ENCODE measurements at regions not wholly inside any gene's neighbourhood (a gene's known extent, or its start where the extent isn't known, plus 50 kb on each side); places are given as distances from the start of the nearest gene placed in this dataset.

DNA sequence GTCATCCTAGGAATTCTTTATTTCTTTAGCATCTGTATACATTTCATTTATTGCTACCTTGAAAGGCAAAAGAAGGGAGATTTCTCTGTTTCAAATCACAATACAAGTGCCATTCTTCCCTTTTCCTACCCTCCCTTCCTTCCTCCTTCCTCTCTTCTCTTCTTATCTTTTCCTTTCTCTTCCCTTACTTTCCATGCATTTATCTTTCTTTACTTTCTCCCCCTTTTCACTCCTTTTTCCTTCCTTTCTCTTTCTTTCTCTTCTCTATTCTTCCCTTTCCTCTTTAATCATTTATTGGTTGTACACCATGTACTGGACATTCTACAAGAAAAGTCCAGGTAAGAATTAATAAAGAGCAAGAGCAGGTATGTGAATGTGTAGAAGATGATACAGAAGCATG is 251.0 kb upstream of the PEX5L start:
- no peak overlapping the region for H3K4me3 Mint-ChIP-seq
- intact Hi-C loops (cut with micrococcal nuclease), result no loop called here
- Histone ChIP-seq H3K4me1 (ENCODE audit: control insufficient read depth in 2 of 2, insufficient read depth in 2 of 2, low read length in 2 of 2) (no peaks in the 10 kb centered on the region), H2AFZ (ENCODE audit: insufficient read depth, low read depth, low read length, poor library complexity, severe bottlenecking) (no peak overlapping the region), H3K4me3 (ENCODE audit: control extremely low read depth in 1 of 5, extremely low read depth in 1 of 5, insufficient read depth in 1 of 5, low read depth in 2 of 5, low read length in 4 of 5) (no peak overlapping the region), H3K79me2 (ENCODE audit: control insufficient read depth, insufficient read depth, low read length) (no peaks in the 10 kb centered on the region), H3K36me3 (replicated peaks in 1 of 2; ENCODE audit: control extremely low read depth in 1 of 2, control insufficient read depth in 1 of 2, extremely low read depth in 1 of 2, insufficient read depth in 2 of 2, low read length in 1 of 2) (no peaks in the 10 kb centered on the region), H3K27ac (ENCODE audit: low read length in 2 of 2) (no peak overlapping the region), H3K27me3 (replicated peaks in 1 of 4; ENCODE audit: control extremely low read depth in 1 of 4, control insufficient read depth in 3 of 4, insufficient read depth in 4 of 4, low read length in 3 of 4) (no peaks in the 10 kb centered on the region), H4K20me1 (ENCODE audit: control insufficient read depth, insufficient read depth, low read length, poor library complexity, severe bottlenecking) (no peaks in the 10 kb centered on the region), H3K9ac (ENCODE audit: low read length) (no peak overlapping the region), H3K4me2 (replicated peaks; ENCODE audit: low read depth, low read length, poor library complexity, severe bottlenecking) (no peak overlapping the region), H3K9me3 (ENCODE audit: control extremely low read depth in 1 of 3, control insufficient read depth in 2 of 3, insufficient read depth in 1 of 3, low read length in 2 of 3) (no peaks in the 10 kb centered on the region)
- CTCF ChIA-PET, result no interaction called here
- H3K27me3 Mint-ChIP-seq, result peaks cover 5% of the 10 kb centered on the region
- DNase-seq (no peak), ATAC-seq (ENCODE audit: low read depth) (no peak)
- POLR2A ChIA-PET, result no interaction called here
- no peaks in the 10 kb centered on the region for H3K9me3 Mint-ChIP-seq (ENCODE audit: insufficient read depth)
- H3K4me1 Mint-ChIP-seq, result no peaks in the 10 kb centered on the region
- TF ChIP-seq, protein P1, sequence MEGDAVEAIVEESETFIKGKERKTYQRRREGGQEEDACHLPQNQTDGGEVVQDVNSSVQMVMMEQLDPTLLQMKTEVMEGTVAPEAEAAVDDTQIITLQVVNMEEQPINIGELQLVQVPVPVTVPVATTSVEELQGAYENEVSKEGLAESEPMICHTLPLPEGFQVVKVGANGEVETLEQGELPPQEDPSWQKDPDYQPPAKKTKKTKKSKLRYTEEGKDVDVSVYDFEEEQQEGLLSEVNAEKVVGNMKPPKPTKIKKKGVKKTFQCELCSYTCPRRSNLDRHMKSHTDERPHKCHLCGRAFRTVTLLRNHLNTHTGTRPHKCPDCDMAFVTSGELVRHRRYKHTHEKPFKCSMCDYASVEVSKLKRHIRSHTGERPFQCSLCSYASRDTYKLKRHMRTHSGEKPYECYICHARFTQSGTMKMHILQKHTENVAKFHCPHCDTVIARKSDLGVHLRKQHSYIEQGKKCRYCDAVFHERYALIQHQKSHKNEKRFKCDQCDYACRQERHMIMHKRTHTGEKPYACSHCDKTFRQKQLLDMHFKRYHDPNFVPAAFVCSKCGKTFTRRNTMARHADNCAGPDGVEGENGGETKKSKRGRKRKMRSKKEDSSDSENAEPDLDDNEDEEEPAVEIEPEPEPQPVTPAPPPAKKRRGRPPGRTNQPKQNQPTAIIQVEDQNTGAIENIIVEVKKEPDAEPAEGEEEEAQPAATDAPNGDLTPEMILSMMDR (IDR thresholded peaks at IDR 0.05), result no peak
- TF ChIP-seq EZH2 (IDR thresholded peaks at IDR 0.05; ENCODE audit: borderline replicate concordance, insufficient read depth, low read depth, low read length, poor library complexity, severe bottlenecking), result no peak
- no peak overlapping the region for H3K27ac Mint-ChIP-seq

DNA sequence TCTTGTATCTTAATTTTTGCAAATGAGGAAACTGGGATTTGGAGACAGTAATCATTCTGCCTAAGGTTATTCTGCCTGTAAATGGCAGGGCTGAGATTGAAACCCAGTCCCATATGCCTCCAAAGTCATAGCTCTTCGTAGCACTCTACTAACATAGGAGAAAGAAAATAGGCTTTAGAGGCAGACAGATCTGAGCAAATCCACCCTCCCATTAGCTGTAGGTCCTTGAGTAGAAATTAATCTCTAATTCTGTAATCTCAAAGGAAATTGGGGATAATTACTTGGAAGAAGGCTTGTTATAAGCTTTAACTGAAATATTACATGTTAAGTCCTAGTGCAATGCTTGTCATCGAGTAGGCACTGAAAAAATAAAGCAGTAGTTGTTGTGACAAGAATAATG is 252.1 kb upstream of the PEX5L start:
- intact Hi-C loops (cut with micrococcal nuclease), result no loop called here
- H3K36me3 ChIP-seq (replicated peaks in 1 of 2; ENCODE audit: control extremely low read depth in 1 of 2, control insufficient read depth in 1 of 2, extremely low read depth in 1 of 2, insufficient read depth in 2 of 2, low read length in 1 of 2), result no peaks in the 10 kb centered on the region
- no peak overlapping the region for H3K27ac ChIP-seq (ENCODE audit: low read length in 2 of 2)
- DNase-seq, result no peak
- H3K4me2 ChIP-seq (replicated peaks; ENCODE audit: low read depth, low read length, poor library complexity, severe bottlenecking), result no peak overlapping the region
- no peaks in the 10 kb centered on the region for H3K79me2 ChIP-seq (ENCODE audit: control insufficient read depth, insufficient read depth, low read length)
- Mint-ChIP-seq H3K27me3 (peaks cover 5% of the 10 kb centered on the region), H3K4me1 (no peaks in the 10 kb centered on the region), H3K4me3 (no peak overlapping the region), H3K9me3 (ENCODE audit: insufficient read depth) (no peaks in the 10 kb centered on the region), H3K27ac (no peak overlapping the region)
- TF ChIP-seq EZH2 (IDR thresholded peaks at IDR 0.05; ENCODE audit: borderline replicate concordance, insufficient read depth, low read depth, low read length, poor library complexity, severe bottlenecking), result no peak
- TF ChIP-seq, protein P1 (IDR thresholded peaks at IDR 0.05), result no peak
- H2AFZ ChIP-seq (ENCODE audit: insufficient read depth, low read depth, low read length, poor library complexity, severe bottlenecking), result no peak overlapping the region
- CTCF ChIA-PET, result no interaction called here
- no peaks in the 10 kb centered on the region for H3K9me3 ChIP-seq (ENCODE audit: control extremely low read depth in 1 of 3, control insufficient read depth in 2 of 3, insufficient read depth in 1 of 3, low read length in 2 of 3)
- POLR2A ChIA-PET, result no interaction called here
- H3K9ac ChIP-seq (ENCODE audit: low read length), result no peak overlapping the region
- no CpG with 5 or more reads among the region's 2 CpGs for WGBS (ENCODE audit: insufficient coverage)
- no peaks in the 10 kb centered on the region for H3K27me3 ChIP-seq (replicated peaks in 1 of 4; ENCODE audit: control extremely low read depth in 1 of 4, control insufficient read depth in 3 of 4, insufficient read depth in 4 of 4, low read length in 3 of 4)
- no peaks in the 10 kb centered on the region for H4K20me1 ChIP-seq (ENCODE audit: control insufficient read depth, insufficient read depth, low read length, poor library complexity, severe bottlenecking)
- no peak for ATAC-seq (ENCODE audit: low read depth)
- H3K4me1 ChIP-seq (ENCODE audit: control insufficient read depth in 2 of 2, insufficient read depth in 2 of 2, low read length in 2 of 2), result no peaks in the 10 kb centered on the region
- no peak overlapping the region for H3K4me3 ChIP-seq (ENCODE audit: control extremely low read depth in 1 of 5, extremely low read depth in 1 of 5, insufficient read depth in 1 of 5, low read depth in 2 of 5, low read length in 4 of 5)
